DND-41 (cell line): ENCODE measurements at regions not wholly inside any gene's neighbourhood (a gene's known extent, or its start where the extent isn't known, plus 50 kb on each side); places are given as distances from the start of the nearest gene placed in this dataset.

ENCODE experiments used
- ATAC-seq: fragments of 200-7000 bp; cut with Tn5 transposase; 3 replicates; pipeline ENCODE4 v1.9.1; 2021; ENCODE audit warnings: low read depth; ENCODE audit not compliant: insufficient read depth
- DNase-seq: peaks from one replicate; pipeline ENCODE4 v3.0.0-alpha.2; 2020
- H2AFZ ChIP-seq: 2 replicates; pipeline ENCODE4 v1.6.0; 2012; ENCODE audit warnings: low read depth, low read length
- H3K27ac ChIP-seq: 2 replicates; pipeline ENCODE4 v1.5.1; 2012; ENCODE audit warnings: low read length, inconsistent platforms
- H3K27me3 ChIP-seq: fragments of 200-600 bp; sonication (generic); 2 replicates; pipeline ENCODE4 v1.6.0; 2012; ENCODE audit warnings: low read length, mild to moderate bottlenecking, inconsistent platforms; ENCODE audit not compliant: insufficient read depth, poor library complexity
- H3K36me3 ChIP-seq: 2 replicates; pipeline ENCODE4 v1.5.1; 2012; ENCODE audit warnings: low read length, inconsistent platforms; ENCODE audit not compliant: insufficient read depth
- H3K4me1 ChIP-seq: 2 replicates; pipeline ENCODE4 v1.5.1; 2012; ENCODE audit warnings: mild to moderate bottlenecking, low read length; ENCODE audit not compliant: insufficient read depth
- H3K4me2 ChIP-seq: 2 replicates; pipeline ENCODE4 v1.6.0; 2012; ENCODE audit warnings: mild to moderate bottlenecking, moderate library complexity, low read length, inconsistent platforms; ENCODE audit not compliant: insufficient read depth
- H3K4me3 ChIP-seq, 2 experiments: fragments of 200-600 bp in 1 of 2; shearing (Covaris generic) in 1 of 2; 2 replicates each; pipeline ENCODE4 v1.5.1; 2012 to 2016; ENCODE audit warnings: inconsistent platforms in 2 of 2, low read length in 2 of 2, mild to moderate bottlenecking in 2 of 2, low read depth in 1 of 2, moderate library complexity in 1 of 2
- H3K79me2 ChIP-seq: 2 replicates; pipeline ENCODE4 v1.6.0; 2012; ENCODE audit warnings: low read length, inconsistent platforms; ENCODE audit not compliant: insufficient read depth
- H3K9ac ChIP-seq: 2 replicates; pipeline ENCODE4 v1.6.0; 2012; ENCODE audit warnings: low read depth, mild to moderate bottlenecking, inconsistent platforms, low read length, moderate library complexity
- H3K9me3 ChIP-seq: 2 replicates; pipeline ENCODE4 v1.5.1; 2012; ENCODE audit warnings: low read length, moderate library complexity, mild to moderate bottlenecking, inconsistent platforms; ENCODE audit not compliant: insufficient read depth, severe bottlenecking
- H4K20me1 ChIP-seq: 2 replicates; pipeline ENCODE4 v1.6.0; 2012; ENCODE audit warnings: low read length; ENCODE audit not compliant: insufficient read depth
- EZH2 ChIP-seq: IDR thresholded peaks from 3 replicates; pipeline ENCODE4 v1.6.1; 2012; ENCODE audit warnings: borderline replicate concordance, low read depth, mild to moderate bottlenecking, moderate library complexity, low read length, inconsistent platforms; ENCODE audit not compliant: severe bottlenecking
- TF ChIP-seq, protein P1 (sequence below): IDR thresholded peaks from 2 replicates; pipeline ENCODE4 v1.5.1; 2012; ENCODE audit warnings: borderline replicate concordance, low read length, moderate library complexity, mild to moderate bottlenecking; ENCODE audit not compliant: poor library complexity, severe bottlenecking; ENCODE audit errors: extremely low read depth

DNA sequence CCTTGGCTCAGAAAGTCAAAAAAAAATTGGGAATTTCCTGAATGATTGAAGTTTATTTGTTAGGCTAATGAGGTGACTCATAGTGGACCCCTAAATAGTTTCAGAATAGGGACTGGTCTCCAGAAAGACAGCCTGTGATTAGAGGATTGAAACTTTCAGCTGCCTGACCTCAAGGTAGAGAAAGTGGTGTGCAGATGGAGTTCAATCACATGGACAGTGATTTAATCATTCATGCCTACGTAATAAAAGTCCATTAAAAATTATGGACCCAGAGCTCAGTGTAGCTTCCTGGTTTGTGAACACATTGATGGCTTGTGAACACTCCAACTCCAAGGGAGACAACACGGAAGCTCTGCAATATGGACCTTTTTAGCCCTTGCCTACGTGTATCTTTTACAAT is 533.2 kb upstream of the PCDH9 start:
- ATAC-seq (no peak), DNase-seq (no peak)
- H3K9me3 ChIP-seq = no peaks in the 10 kb centered on the region
- H3K36me3 ChIP-seq = no peaks in the 10 kb centered on the region
- no peaks in the 10 kb centered on the region for H4K20me1 ChIP-seq
- no peaks in the 10 kb centered on the region for H3K4me1 ChIP-seq
- no peak overlapping the region for H3K4me3 ChIP-seq
- H3K79me2 ChIP-seq = no peaks in the 10 kb centered on the region
- H3K27me3 ChIP-seq = no peaks in the 10 kb centered on the region
- TF ChIP-seq, protein P1, sequence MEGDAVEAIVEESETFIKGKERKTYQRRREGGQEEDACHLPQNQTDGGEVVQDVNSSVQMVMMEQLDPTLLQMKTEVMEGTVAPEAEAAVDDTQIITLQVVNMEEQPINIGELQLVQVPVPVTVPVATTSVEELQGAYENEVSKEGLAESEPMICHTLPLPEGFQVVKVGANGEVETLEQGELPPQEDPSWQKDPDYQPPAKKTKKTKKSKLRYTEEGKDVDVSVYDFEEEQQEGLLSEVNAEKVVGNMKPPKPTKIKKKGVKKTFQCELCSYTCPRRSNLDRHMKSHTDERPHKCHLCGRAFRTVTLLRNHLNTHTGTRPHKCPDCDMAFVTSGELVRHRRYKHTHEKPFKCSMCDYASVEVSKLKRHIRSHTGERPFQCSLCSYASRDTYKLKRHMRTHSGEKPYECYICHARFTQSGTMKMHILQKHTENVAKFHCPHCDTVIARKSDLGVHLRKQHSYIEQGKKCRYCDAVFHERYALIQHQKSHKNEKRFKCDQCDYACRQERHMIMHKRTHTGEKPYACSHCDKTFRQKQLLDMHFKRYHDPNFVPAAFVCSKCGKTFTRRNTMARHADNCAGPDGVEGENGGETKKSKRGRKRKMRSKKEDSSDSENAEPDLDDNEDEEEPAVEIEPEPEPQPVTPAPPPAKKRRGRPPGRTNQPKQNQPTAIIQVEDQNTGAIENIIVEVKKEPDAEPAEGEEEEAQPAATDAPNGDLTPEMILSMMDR = no peak
- no peak for TF ChIP-seq EZH2
- H3K4me2 ChIP-seq = no peak overlapping the region
- no peak overlapping the region for H2AFZ ChIP-seq
- H3K27ac ChIP-seq = no peak overlapping the region
- H3K9ac ChIP-seq = no peak overlapping the region

GRCh38 chr13:67758975-67759374 is 528.8 kb upstream of the PCDH9 start:
- Histone ChIP-seq H2AFZ (no peak overlapping the region), H3K27me3 (no peaks in the 10 kb centered on the region), H3K9me3 (no peaks in the 10 kb centered on the region), H3K4me3 (no peak overlapping the region), H3K36me3 (no peaks in the 10 kb centered on the region), H3K79me2 (no peaks in the 10 kb centered on the region), H3K4me2 (no peak overlapping the region), H3K9ac (no peak overlapping the region), H3K27ac (no peak overlapping the region), H3K4me1 (no peaks in the 10 kb centered on the region), H4K20me1 (no peaks in the 10 kb centered on the region)
- TF ChIP-seq EZH2 = no peak
- TF ChIP-seq, protein P1 = no peak
- ATAC-seq (no peak), DNase-seq (no peak)

GRCh38 chr13:67754012-67754411 is 523.9 kb upstream of the PCDH9 start:
- TF ChIP-seq EZH2 = no peak
- TF ChIP-seq, protein P1 = no peak
- Histone ChIP-seq H3K27me3 (no peaks in the 10 kb centered on the region), H3K27ac (no peak overlapping the region), H3K9ac (no peak overlapping the region), H2AFZ (no peak overlapping the region), H3K4me1 (no peaks in the 10 kb centered on the region), H4K20me1 (no peaks in the 10 kb centered on the region), H3K9me3 (no peaks in the 10 kb centered on the region), H3K79me2 (no peaks in the 10 kb centered on the region), H3K4me3 (no peak overlapping the region), H3K4me2 (no peak overlapping the region), H3K36me3 (no peaks in the 10 kb centered on the region)
- no peak for DNase-seq
- no peak for ATAC-seq

GRCh38 chr13:67752759-67753158 is 522.6 kb upstream of the PCDH9 start:
- H3K9me3 ChIP-seq = no peaks in the 10 kb centered on the region
- ATAC-seq = no peak

More at GRCh38 chr13:67752759-67753158, 522.6 kb upstream of the PCDH9 start:
- Histone ChIP-seq H3K4me2 (no peak overlapping the region), H3K9ac (no peak overlapping the region), H3K36me3 (no peaks in the 10 kb centered on the region), H4K20me1 (no peaks in the 10 kb centered on the region), H3K27me3 (no peaks in the 10 kb centered on the region), H3K4me3 (no peak overlapping the region), H3K79me2 (no peaks in the 10 kb centered on the region), H3K27ac (no peak overlapping the region), H2AFZ (no peak overlapping the region), H3K4me1 (no peaks in the 10 kb centered on the region)
- TF ChIP-seq EZH2 = no peak
- TF ChIP-seq, protein P1 = no peak
- no peak for DNase-seq
